ENCODE measurements at regions not wholly inside any gene's neighbourhood (a gene's known extent, or its start where the extent isn't known, plus 50 kb on each side); places are given as distances from the start of the nearest gene placed in this dataset.

GRCh38 chr13:46953941-46954340 is 57.1 kb upstream of the HTR2A start:
- TF ChIP-seq CTCF (IDR thresholded peaks at IDR 0.05; ENCODE audit: low read depth, low read length, missing input control) (no peak), MAX (IDR thresholded peaks at IDR 0.05) (no peak), TAF1 (conservative IDR thresholded peaks at IDR 0.05) (no peak), ATF3 (IDR thresholded peaks at IDR 0.05) (no peak), YY1 (IDR thresholded peaks at IDR 0.05) (no peak), ZBTB33 (IDR thresholded peaks at IDR 0.05) (no peak), REST (IDR thresholded peaks at IDR 0.05) (no peak), GABPA (IDR thresholded peaks at IDR 0.05 in 1 of 2, conservative IDR thresholded peaks at IDR 0.05 in 1 of 2) (no peak), RAD21 (IDR thresholded peaks at IDR 0.05) (no peak), EGR1 (IDR thresholded peaks at IDR 0.05; ENCODE audit: low read depth in 2 of 2) (no peak), JUND (IDR thresholded peaks at IDR 0.05) (no peak)
